WTC11 (cell line): ENCODE measurements at regions not wholly inside any gene's neighbourhood (a gene's known extent, or its start where the extent isn't known, plus 50 kb on each side); places are given as distances from the start of the nearest gene placed in this dataset.

Source experiments
- ATAC-seq: fragments of 200-7000 bp; cut with Tn5 transposase; 2 replicates; pipeline ENCODE4 v1.10.0; 2021; ENCODE audit warnings: mild to moderate bottlenecking, moderate library complexity
- CTCF ChIA-PET: fragments of 300-600 bp; sonication (Branson Sonifier 250); formaldehyde crosslinking; loops from one replicate; lab custom pipeline; 2021; ENCODE audit warnings: antibody characterized with exemption; lab: Charles Lee
- POLR2A ChIA-PET: fragments of 350-600 bp; sonication (Branson Sonifier 250); formaldehyde crosslinking; loops from one replicate; lab custom pipeline; 2021; ENCODE audit warnings: antibody characterized with exemption; lab: Charles Lee
- DNase-seq: peaks from one replicate; pipeline ENCODE4 v3.0.0; 2021; ENCODE audit warnings: low spot score
- H3K27ac Mint-ChIP-seq: 2 replicates; pipeline ENCODE4 v1.8.0; 2021; ENCODE audit warnings: mixed read lengths
- H3K27me3 Mint-ChIP-seq: 2 replicates; pipeline ENCODE4 v1.8.0; 2021; ENCODE audit warnings: low read depth, mild to moderate bottlenecking, moderate library complexity, mixed read lengths
- H3K36me3 Mint-ChIP-seq: 2 replicates; pipeline ENCODE4 v1.8.0; 2021; ENCODE audit warnings: mixed read lengths
- H3K4me1 Mint-ChIP-seq: 2 replicates; pipeline ENCODE4 v1.8.0; 2022; ENCODE audit warnings: mixed read lengths
- H3K4me3 Mint-ChIP-seq: 2 replicates; pipeline ENCODE4 v1.8.0; 2021; ENCODE audit warnings: mild to moderate bottlenecking, moderate library complexity, mixed read lengths
- H3K9me3 Mint-ChIP-seq: 2 replicates; pipeline ENCODE4 v1.8.0; 2021; ENCODE audit warnings: mixed read lengths
- ARID4B ChIP-seq: sonication (generic); formaldehyde crosslinking; IDR thresholded peaks from 2 replicates; pipeline ENCODE4 v1.8.0; 2023; ENCODE audit warnings: missing genetic modification reagents, mild to moderate bottlenecking, borderline replicate concordance
- ATF1 ChIP-seq: sonication (generic); formaldehyde crosslinking; IDR thresholded peaks from 2 replicates; pipeline ENCODE4 v1.8.1; 2023; ENCODE audit warnings: mild to moderate bottlenecking, moderate library complexity, missing genetic modification reagents
- ATF6 ChIP-seq: sonication (generic); formaldehyde crosslinking; IDR thresholded peaks from 2 replicates; pipeline ENCODE4 v1.8.1; 2023; ENCODE audit warnings: mild to moderate bottlenecking, missing genetic modification reagents
- CDX4 ChIP-seq: fragments of 250-450 bp; sonication (Bioruptor Pico); IDR thresholded peaks from 2 replicates; pipeline ENCODE4 v1.9.0; 2021; ENCODE audit warnings: moderate library complexity, mild to moderate bottlenecking, inconsistent platforms, borderline replicate concordance
- E2F4 ChIP-seq: sonication (generic); formaldehyde crosslinking; IDR thresholded peaks from 2 replicates; pipeline ENCODE4 v1.8.1; 2022; ENCODE audit warnings: low read depth, mild to moderate bottlenecking, moderate library complexity, missing genetic modification reagents, borderline replicate concordance
- E2F5 ChIP-seq: sonication (generic); formaldehyde crosslinking; IDR thresholded peaks from 2 replicates; pipeline ENCODE4 v1.8.1; 2022; ENCODE audit warnings: mild to moderate bottlenecking, moderate library complexity, missing genetic modification reagents
- ERG ChIP-seq: fragments of 250-450 bp; sonication (Bioruptor Pico); IDR thresholded peaks from 2 replicates; pipeline ENCODE4 v1.8.0; 2021; ENCODE audit warnings: mild to moderate bottlenecking
- FOXP1 ChIP-seq: sonication (generic); formaldehyde crosslinking; IDR thresholded peaks from 2 replicates; pipeline ENCODE4 v1.8.0; 2022; ENCODE audit warnings: missing genetic modification reagents, mild to moderate bottlenecking, moderate library complexity, borderline replicate concordance
- HMGA2 ChIP-seq: fragments of 250-450 bp; sonication (Bioruptor Pico); IDR thresholded peaks from 2 replicates; pipeline ENCODE4 v1.4.0; 2021; ENCODE audit warnings: mild to moderate bottlenecking, moderate library complexity
- JUN ChIP-seq: sonication (generic); formaldehyde crosslinking; IDR thresholded peaks from 2 replicates; pipeline ENCODE4 v1.8.0; 2023; ENCODE audit warnings: mild to moderate bottlenecking, missing genetic modification reagents
- NR2C2 ChIP-seq: sonication (generic); formaldehyde crosslinking; IDR thresholded peaks from 2 replicates; pipeline ENCODE4 v1.8.0; 2022; ENCODE audit warnings: mild to moderate bottlenecking, missing genetic modification reagents
- SOX15 ChIP-seq: fragments of 250-450 bp; sonication (Bioruptor Pico); IDR thresholded peaks from 2 replicates; pipeline ENCODE4 v1.9.0; 2021; ENCODE audit warnings: mild to moderate bottlenecking
- ZNF121 ChIP-seq: sonication (generic); formaldehyde crosslinking; IDR thresholded peaks from 2 replicates; pipeline ENCODE4 v1.8.0; 2023; ENCODE audit warnings: missing genetic modification reagents
- ZNF219 ChIP-seq: sonication (generic); formaldehyde crosslinking; IDR thresholded peaks from 2 replicates; pipeline ENCODE4 v1.8.0; 2023; ENCODE audit warnings: missing genetic modification reagents, mild to moderate bottlenecking, borderline replicate concordance
- ZNF423 ChIP-seq: fragments of 250-450 bp; sonication (Bioruptor Pico); IDR thresholded peaks from 2 replicates; pipeline ENCODE4 v2.1.2; 2022; ENCODE audit warnings: mild to moderate bottlenecking, moderate library complexity
- TF ChIP-seq, protein P1 (sequence below): fragments of 250-450 bp; sonication (Bioruptor Pico); IDR thresholded peaks from 2 replicates; pipeline ENCODE4 v1.9.0; 2021; ENCODE audit warnings: mild to moderate bottlenecking
- TF ChIP-seq, protein P2 (sequence below): sonication (generic); formaldehyde crosslinking; IDR thresholded peaks from 2 replicates; pipeline ENCODE4 v1.8.0; 2022; ENCODE audit warnings: mild to moderate bottlenecking, missing genetic modification reagents

GRCh38 chr11:106581399-106581798, 436.9 kb downstream of the GUCY1A2 start:
- DNase-seq (no peak), ATAC-seq (no peak)
- Mint-ChIP-seq H3K36me3 (no peaks in the 10 kb centered on the region), H3K27me3 (no peaks in the 10 kb centered on the region), H3K4me1 (no peaks in the 10 kb centered on the region), H3K9me3 (peaks cover 25% of the 10 kb centered on the region), H3K4me3 (no peak overlapping the region), H3K27ac (no peak overlapping the region)
- no peak for TF ChIP-seq E2F5 (CRISPR knock-in tag)
- no peak for TF ChIP-seq NR2C2 (CRISPR knock-in tag)
- TF ChIP-seq, protein P1, sequence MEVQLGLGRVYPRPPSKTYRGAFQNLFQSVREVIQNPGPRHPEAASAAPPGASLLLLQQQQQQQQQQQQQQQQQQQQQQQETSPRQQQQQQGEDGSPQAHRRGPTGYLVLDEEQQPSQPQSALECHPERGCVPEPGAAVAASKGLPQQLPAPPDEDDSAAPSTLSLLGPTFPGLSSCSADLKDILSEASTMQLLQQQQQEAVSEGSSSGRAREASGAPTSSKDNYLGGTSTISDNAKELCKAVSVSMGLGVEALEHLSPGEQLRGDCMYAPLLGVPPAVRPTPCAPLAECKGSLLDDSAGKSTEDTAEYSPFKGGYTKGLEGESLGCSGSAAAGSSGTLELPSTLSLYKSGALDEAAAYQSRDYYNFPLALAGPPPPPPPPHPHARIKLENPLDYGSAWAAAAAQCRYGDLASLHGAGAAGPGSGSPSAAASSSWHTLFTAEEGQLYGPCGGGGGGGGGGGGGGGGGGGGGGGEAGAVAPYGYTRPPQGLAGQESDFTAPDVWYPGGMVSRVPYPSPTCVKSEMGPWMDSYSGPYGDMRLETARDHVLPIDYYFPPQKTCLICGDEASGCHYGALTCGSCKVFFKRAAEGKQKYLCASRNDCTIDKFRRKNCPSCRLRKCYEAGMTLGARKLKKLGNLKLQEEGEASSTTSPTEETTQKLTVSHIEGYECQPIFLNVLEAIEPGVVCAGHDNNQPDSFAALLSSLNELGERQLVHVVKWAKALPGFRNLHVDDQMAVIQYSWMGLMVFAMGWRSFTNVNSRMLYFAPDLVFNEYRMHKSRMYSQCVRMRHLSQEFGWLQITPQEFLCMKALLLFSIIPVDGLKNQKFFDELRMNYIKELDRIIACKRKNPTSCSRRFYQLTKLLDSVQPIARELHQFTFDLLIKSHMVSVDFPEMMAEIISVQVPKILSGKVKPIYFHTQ, result no peak
- TF ChIP-seq FOXP1 (CRISPR knock-in tag), result no peak
- no peak for TF ChIP-seq ZNF121
- no peak for TF ChIP-seq ERG
- no peak for TF ChIP-seq ZNF423 (CRISPR knock-in tag)
- TF ChIP-seq JUN (CRISPR knock-in tag), result no peak
- TF ChIP-seq SOX15 (CRISPR knock-in tag), result no peak
- no peak for TF ChIP-seq ATF1
- no peak for TF ChIP-seq ATF6
- TF ChIP-seq CDX4 (CRISPR knock-in tag), result no peak
- TF ChIP-seq ARID4B, result no peak
- TF ChIP-seq HMGA2, result no peak
- TF ChIP-seq, protein P2, sequence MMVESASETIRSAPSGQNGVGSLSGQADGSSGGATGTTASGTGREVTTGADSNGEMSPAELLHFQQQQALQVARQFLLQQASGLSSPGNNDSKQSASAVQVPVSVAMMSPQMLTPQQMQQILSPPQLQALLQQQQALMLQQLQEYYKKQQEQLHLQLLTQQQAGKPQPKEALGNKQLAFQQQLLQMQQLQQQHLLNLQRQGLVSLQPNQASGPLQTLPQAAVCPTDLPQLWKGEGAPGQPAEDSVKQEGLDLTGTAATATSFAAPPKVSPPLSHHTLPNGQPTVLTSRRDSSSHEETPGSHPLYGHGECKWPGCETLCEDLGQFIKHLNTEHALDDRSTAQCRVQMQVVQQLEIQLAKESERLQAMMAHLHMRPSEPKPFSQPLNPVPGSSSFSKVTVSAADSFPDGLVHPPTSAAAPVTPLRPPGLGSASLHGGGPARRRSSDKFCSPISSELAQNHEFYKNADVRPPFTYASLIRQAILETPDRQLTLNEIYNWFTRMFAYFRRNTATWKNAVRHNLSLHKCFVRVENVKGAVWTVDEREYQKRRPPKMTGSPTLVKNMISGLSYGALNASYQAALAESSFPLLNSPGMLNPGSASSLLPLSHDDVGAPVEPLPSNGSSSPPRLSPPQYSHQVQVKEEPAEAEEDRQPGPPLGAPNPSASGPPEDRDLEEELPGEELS (CRISPR knock-in tag), result no peak
- TF ChIP-seq ZNF219 (CRISPR knock-in tag), result no peak
- TF ChIP-seq E2F4 (CRISPR knock-in tag), result no peak
- ChIA-PET CTCF (no interaction called here), POLR2A (no interaction called here)
